AG09319 (cell line): ENCODE measurements at regions not wholly inside any gene's neighbourhood (a gene's known extent, or its start where the extent isn't known, plus 50 kb on each side); places are given as distances from the start of the nearest gene placed in this dataset.

Experiments used
- DNase-seq: peaks from one replicate; pipeline ENCODE4 v3.0.0-alpha.2; 2010; ENCODE audit warnings: low read depth; ENCODE audit errors: extremely low read depth
- CTCF ChIP-seq: IDR thresholded peaks from 2 replicates; pipeline ENCODE4 v1.5.1; 2011; ENCODE audit warnings: low read depth, mild to moderate bottlenecking, inconsistent platforms, low read length, moderate library complexity

- peak; percentile 35 for DNase-seq
Measured at GRCh38 chr3:159619341-159619885, 369.2 kb upstream of the IL12A start.

GRCh38 chr3:159620281-159620680 is 368.4 kb upstream of the IL12A start:
- no peak for DNase-seq
- TF ChIP-seq CTCF: no peak

More at GRCh38 chr3:159619341-159619885, 369.2 kb upstream of the IL12A start:
- TF ChIP-seq CTCF: no peak

- DNase-seq: peak; percentile 31
- no peak for TF ChIP-seq CTCF
Measured at GRCh38 chr3:159620873-159621272, 367.8 kb upstream of the IL12A start.

- no peak for TF ChIP-seq CTCF
- DNase-seq: no peak
Measured at GRCh38 chr3:159624616-159625015, 364.0 kb upstream of the IL12A start.

- TF ChIP-seq CTCF: no peak
- DNase-seq: no peak
Measured at GRCh38 chr3:159625594-159625993, 363.0 kb upstream of the IL12A start.

GRCh38 chr3:159626598-159626997 is 362.0 kb upstream of the IL12A start:
- no peak for TF ChIP-seq CTCF
- DNase-seq: no peak

GRCh38 chr3:159627229-159627628 is 361.4 kb upstream of the IL12A start:
- no peak for DNase-seq
- no peak for TF ChIP-seq CTCF
